NCI-H1694 (cell line): ENCODE measurements at regions not wholly inside any gene's neighbourhood (a gene's known extent, or its start where the extent isn't known, plus 50 kb on each side); places are given as distances from the start of the nearest gene placed in this dataset.
A peak's percentile ranks its signal among the peaks of the same experiment; 100 is the strongest.
"Not testable (repeated sequence)": the region's sequence is repeated elsewhere in the genome, so short reads cannot be mapped to it uniquely, and the experiment has no call there.

Experiments
- DNase-seq: peaks from one replicate; lab custom pipeline; 2025; lab: John Stamatoyannopoulos, UW

DNA sequence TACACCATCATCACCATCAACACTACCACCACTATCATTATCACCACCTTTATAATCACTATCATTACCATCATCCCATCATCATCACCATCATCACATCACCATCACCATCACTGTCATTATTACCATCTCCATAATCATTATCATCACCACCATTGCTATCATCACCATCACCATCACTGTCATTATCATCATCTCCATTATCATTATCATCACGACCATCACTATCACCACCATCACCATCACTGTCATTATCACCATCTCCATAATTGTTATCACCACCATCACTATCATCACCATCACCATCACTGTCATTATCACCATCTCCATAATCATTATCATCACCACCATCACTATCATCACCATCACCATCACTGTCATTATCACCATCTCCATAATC, 279.6 kb upstream of the HS6ST1 start:
- DNase-seq, result not testable (repeated sequence)

DNA sequence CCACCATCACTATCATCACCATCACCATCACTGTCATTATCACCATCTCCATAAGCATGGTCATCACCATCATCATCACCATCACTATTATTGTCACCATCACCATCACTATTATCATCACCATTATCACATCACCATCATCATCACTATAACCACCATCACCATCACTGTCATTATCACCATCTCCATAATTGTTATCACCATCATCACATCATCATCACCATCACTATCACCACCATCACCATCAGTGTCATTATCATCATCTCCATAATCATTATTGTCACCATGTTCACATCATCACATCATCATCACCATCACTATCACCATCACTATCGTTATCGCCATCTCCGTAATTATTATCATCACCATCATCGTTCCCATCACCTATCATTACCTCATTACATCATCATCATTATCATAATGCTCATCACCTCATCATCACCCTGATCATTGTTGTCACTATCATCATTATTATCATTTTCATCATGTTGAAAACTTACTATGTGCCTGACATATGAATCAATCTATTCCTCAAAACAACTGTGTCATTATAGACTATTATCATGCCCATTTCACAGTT, 280.3 kb upstream of the HS6ST1 start:
- DNase-seq, result no peak

- DNase-seq, result no peak
These were observed 281.0 kb upstream of the HS6ST1 start for GRCh38 chr2:128599700-128600099.

DNA sequence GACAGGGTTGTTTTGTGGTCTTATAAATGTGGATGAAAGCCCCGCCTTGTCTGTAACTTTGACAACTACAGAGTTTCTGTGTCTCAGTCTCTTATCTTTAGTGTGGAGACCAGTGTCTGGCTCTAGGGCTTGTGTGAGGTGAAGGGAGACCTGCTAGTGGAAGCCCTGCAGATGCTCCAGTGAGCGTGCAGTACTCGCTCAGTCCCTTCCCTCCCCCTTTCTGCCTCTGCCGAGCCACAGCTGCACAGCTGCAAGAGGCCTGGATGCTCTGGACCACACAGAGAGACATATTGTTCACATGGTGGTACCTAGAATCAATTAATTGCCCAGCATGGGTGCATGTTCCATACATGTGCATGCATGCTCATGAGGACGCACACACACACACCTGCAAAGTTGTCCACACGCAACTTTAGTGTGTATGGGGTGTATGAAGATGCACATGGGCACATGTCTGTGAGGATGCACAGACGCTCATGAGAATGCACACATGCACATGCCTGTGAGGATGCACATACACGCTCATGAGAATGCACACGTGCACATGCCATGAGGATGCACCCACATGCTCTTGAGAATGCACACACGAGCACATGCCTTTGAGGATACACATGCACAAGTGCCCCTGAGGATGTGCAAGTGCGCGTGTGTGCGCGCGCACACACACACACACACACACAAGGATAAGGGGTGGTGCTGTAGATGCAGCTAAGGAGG, 282.1 kb upstream of the HS6ST1 start:
- no peak for DNase-seq

DNA sequence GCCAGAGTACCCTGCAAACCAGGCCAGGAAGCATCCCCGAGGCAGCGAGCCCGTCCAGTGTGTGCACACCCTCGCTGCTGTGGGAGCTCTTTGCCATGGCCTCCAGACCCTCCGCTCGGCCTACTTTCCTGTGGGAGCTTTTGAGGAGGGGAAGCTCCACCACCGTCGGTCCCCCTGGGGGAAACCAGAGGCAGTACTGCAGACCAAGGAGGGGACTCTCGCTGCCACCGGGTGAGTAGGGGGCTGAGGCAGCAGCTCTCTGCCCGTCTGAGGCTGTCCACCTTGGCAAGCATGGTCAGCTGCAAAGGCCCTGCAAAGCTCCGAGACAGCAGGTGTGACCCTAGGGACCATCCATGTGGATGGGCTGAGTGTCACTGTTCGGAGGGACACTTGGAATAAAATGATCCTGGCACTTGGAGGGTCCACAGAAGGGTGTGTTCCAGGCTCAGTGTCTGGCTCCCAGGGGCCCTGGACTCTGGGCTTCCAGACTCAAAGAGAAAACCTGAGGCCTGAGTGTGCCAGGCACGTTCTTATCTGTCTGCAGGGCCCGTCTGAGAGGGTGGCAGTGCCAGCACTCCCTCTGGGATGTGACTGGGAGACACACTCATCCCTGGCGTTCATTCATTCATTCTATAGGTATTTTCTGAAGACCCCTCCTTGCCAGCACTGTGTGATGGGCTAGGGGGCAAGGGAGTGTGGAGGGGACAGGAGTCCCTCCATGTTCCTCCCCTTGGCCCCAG, 282.8 kb upstream of the HS6ST1 start:
- DNase-seq, result no peak

GRCh38 chr2:128602038-128602698, 283.5 kb upstream of the HS6ST1 start:
- no peak for DNase-seq

DNA sequence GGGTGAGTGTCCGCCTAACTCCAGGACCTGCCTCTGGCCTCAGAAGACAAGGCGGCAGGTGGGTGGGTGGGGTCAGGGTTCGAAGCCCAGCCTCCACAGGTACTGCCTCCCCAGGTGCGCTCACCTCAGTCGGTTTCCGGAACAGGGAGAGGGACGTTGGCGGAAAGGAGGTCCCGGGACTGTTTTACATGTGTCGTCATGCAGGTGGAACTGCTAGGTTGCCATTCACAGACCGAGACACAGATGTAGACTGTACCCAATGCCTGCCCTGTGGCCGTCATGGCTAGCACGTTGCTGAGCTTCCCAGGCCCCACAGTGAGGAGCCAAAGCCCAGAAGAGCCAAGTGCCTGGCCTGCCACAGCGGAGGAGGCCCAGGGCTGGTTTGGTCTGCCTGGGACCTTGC, 284.0 kb upstream of the HS6ST1 start:
- DNase-seq, result no peak

GRCh38 chr2:128603411-128603924, 284.8 kb upstream of the HS6ST1 start:
- no peak for DNase-seq

DNA sequence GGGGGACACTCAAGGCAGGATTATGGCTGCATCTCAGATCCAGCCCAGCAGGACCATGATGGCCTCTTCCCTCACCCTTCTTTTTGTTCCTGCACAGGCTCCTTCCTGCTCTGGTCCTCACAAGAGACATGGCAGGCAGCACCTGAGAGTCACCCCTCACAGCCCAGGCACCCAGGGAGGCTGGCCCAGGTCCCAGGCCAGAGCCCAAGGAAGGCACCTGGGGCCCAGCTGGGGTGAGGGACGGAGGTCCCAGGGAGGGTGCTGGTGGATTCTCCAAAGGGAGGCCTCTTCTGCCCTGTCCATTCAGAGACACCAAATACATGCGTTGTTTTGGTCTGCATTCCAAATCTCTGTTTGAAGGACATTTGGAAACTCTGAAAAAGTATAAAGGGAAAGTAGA, 285.4 kb upstream of the HS6ST1 start:
- DNase-seq, result no peak

DNA sequence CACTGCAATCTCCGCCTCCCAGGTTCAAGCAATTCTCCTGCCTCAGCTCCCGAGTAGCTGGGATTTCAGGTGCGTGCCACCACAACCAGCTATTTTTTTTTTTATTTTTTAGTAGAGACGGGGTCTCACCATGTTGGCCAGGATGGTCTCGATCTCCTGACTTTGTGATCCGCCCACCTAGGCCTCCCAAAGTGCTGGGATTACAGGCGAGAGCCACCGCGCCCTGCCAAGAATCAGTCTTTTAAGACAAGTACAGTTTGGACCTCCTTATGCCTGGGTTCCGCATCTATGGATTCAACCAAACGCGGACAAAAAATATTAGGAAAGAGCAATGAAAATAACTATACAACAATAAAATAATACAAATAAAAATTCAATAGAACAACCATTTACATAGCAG, 285.9 kb upstream of the HS6ST1 start:
- DNase-seq, result not testable (repeated sequence)

- no peak for DNase-seq
These were observed 286.8 kb upstream of the HS6ST1 start for GRCh38 chr2:128605421-128605820.

GRCh38 chr2:128605931-128606330, 287.3 kb upstream of the HS6ST1 start:
- no peak for DNase-seq

GRCh38 chr2:128606837-128607236, 288.2 kb upstream of the HS6ST1 start:
- DNase-seq, result no peak

DNA sequence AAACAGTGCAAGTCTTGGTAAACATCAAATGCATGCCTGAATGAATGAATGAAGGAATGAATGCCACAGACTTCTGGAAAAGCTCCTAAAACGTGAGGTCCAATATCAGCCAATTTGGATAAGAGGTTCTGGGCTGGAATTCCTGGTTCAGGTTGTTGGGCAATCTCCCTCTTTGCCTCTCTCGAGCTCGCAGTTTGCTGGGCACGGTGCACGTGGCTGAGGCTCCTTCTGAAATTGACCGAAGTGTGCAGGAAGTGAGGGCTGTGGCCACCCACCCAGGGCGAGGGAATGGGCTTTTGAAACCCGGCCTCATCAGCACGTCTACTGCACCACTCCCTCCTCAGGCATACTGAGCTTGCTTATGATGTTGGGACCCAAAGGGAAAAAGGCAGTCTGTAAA, 288.8 kb upstream of the HS6ST1 start:
- DNase-seq, result no peak

DNA sequence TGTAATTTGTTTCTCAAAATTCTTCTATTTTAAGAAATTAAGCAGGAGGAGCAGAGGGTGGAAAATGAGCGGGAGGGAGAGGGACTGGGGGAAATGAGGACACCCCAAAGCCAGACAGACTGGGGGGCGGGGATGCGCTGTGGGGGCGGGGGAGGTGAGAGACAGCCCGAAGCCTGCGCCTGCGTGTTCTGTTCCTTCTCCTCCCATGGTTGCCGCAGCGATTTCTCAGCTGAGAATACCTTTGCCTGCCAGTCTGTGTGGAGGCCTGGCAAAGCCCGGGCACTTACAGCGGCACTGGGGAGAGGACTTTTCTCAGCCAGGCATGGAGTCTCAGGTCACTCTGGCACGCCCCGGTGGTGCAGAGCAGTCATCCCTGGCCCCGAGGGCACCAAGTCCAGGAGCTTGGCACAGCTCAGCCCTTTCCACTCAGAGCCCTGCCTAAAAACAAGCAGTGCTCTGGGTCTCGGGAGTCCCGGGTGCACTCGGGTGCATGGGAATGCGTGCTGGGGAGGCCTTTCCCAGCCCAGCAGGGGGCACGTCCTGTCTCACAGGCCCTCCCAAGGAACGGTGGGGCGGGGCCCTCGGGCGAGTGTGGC, 289.3 kb upstream of the HS6ST1 start:
- DNase-seq, result peak; percentile 5

DNA sequence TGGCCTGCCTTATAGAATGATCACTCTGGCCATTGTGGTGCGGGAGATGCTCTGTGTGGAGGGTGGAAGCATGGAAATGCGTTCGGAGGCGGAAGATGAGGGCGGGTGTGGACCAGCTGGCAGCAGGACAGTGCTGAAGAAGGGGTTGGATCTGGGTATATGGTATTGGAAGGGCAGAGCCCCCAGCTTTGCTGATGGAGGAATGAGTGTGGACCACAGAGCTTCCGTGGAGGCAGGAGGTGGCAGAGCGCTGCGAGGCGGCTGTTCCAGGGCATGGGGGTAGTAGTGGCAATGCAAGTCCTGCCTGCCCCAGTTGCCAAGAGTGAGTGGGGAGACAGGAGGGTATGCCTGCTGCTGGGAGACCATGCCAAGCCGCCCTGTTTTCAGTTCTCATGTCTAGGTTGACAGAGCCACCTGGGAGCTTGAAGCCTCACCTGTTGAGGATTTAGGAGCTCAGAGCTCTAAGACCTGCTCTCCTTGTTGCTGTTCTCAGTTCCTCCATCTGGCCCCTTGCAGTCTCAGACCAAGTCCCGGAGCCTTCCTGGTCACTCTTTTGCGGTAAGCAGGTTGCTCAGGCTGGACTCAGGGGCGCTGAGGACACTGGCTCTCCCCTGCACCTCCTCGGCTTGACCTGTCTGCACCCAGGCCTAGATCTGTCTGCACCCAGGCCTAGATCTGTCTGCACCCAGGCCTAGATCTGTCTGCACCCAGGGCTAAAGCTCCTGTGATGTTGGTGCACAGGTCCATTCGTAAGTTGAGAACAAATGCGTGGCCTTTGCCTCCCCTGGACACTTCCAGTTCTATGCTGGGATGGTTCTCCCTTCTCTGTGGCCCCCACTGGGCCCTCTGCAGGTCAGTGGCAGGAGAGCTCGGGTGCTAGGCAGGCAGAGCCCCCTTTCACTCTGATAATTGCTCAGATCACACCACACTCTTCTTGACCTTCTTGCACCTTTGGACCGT, 290.5 kb upstream of the HS6ST1 start:
- no peak for DNase-seq

DNA sequence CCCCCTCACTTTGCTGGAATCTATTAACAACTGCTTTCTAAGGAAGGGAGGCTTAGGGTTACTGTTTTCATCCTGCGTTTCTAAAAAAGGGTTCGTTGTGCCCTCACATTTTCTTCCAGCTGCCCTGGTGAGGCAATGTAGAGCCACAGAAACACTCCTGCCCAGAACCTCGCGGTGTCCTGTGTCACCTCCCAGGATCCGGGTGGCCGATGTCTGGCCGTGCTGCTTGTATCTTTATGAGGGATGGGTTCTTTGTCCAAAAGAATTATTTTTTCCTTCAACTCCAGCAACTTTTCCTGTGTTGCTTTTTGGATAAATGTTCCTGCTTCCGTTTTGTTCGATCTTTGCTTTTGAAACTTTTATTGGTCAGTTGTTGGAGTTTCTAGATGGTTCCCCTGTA, 291.8 kb upstream of the HS6ST1 start:
- DNase-seq, result no peak

GRCh38 chr2:128611421-128612320, 293.0 kb upstream of the HS6ST1 start:
- DNase-seq, result no peak

GRCh38 chr2:128612628-128613027, 294.0 kb upstream of the HS6ST1 start:
- no peak for DNase-seq

DNA sequence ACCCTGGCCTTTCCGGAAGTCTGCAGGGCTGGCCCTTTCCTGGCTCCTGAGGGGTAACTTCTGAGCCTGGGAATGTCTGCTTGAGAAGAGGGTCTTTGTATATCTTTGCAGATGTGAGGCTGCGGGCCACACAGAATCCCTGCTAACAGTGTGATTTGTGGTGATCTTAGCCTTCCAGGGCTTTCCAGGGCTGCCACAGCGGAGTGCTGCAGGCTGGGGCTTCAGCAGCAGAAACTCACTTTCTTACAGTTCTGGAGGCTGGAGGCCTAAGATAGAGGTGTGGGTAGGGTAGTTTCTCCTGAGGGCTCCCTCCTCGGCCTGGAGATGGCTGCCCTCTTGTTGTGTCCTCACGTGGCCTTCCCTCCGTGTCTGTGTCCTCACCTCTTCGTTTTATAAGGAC, 294.7 kb upstream of the HS6ST1 start:
- no peak for DNase-seq
